Osteocyte (in vitro differentiated cells): ENCODE measurements at regions not wholly inside any gene's neighbourhood (a gene's known extent, or its start where the extent isn't known, plus 50 kb on each side); places are given as distances from the start of the nearest gene placed in this dataset.

Source experiments
- DNase-seq: peaks from one replicate; pipeline ENCODE4 v3.0.0; 2021; ENCODE audit warnings: mixed read lengths; ENCODE audit not compliant: unreplicated experiment; ENCODE audit errors: extremely low spot score
- H3K27ac Mint-ChIP-seq: one replicate; pipeline ENCODE4 v1.8.0; 2021; ENCODE audit warnings: mild to moderate bottlenecking, mixed read lengths; ENCODE audit not compliant: unreplicated experiment
- H3K27me3 Mint-ChIP-seq: one replicate; pipeline ENCODE4 v1.8.0; 2021; ENCODE audit warnings: mixed read lengths; ENCODE audit not compliant: unreplicated experiment
- H3K36me3 Mint-ChIP-seq: one replicate; pipeline ENCODE4 v1.8.0; 2021; ENCODE audit warnings: mixed read lengths; ENCODE audit not compliant: unreplicated experiment
- H3K4me1 Mint-ChIP-seq: one replicate; pipeline ENCODE4 v1.8.0; 2021; ENCODE audit warnings: mixed read lengths; ENCODE audit not compliant: unreplicated experiment
- H3K4me3 Mint-ChIP-seq: one replicate; pipeline ENCODE4 v1.8.0; 2021; ENCODE audit warnings: mild to moderate bottlenecking, moderate library complexity, mixed read lengths; ENCODE audit not compliant: unreplicated experiment
- H3K9me3 Mint-ChIP-seq: one replicate; pipeline ENCODE4 v1.8.0; 2021; ENCODE audit warnings: mixed read lengths; ENCODE audit not compliant: unreplicated experiment
- TF ChIP-seq, protein P1 (sequence below): fragments of 200-600 bp; sonication (generic); IDR thresholded peaks from 2 replicates; pipeline ENCODE4 v1.5.0; 2021; ENCODE audit warnings: antibody characterized with exemption, mild to moderate bottlenecking, moderate library complexity

DNA sequence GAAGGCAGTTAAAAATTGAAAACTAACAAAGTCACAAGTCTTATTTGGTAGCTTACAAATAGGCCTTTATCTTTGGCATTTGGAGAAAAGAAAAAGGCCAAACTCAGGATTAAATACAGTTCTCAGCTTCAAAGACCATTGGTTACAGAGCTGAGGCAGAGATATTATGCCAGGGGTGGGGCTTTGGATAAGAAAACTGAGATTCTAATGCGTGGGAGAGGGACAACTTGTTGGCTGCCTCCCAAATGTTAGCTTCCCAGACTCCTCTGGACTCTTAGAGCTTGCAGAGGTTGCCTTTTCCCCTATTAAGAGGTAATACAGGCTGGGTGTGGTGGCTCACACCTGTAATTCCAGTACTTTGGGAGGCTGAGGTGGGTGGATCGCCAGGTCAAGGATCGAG lies 231.8 kb downstream of the SQOR start:
- Mint-ChIP-seq H3K27me3 (peaks cover 8% of the 10 kb centered on the region), H3K27ac (no peak overlapping the region), H3K4me3 (no peak overlapping the region), H3K4me1 (peaks cover 17% of the 10 kb centered on the region), H3K9me3 (peaks cover 3% of the 10 kb centered on the region), H3K36me3 (no peaks in the 10 kb centered on the region)
- DNase-seq = no peak
- TF ChIP-seq, protein P1, sequence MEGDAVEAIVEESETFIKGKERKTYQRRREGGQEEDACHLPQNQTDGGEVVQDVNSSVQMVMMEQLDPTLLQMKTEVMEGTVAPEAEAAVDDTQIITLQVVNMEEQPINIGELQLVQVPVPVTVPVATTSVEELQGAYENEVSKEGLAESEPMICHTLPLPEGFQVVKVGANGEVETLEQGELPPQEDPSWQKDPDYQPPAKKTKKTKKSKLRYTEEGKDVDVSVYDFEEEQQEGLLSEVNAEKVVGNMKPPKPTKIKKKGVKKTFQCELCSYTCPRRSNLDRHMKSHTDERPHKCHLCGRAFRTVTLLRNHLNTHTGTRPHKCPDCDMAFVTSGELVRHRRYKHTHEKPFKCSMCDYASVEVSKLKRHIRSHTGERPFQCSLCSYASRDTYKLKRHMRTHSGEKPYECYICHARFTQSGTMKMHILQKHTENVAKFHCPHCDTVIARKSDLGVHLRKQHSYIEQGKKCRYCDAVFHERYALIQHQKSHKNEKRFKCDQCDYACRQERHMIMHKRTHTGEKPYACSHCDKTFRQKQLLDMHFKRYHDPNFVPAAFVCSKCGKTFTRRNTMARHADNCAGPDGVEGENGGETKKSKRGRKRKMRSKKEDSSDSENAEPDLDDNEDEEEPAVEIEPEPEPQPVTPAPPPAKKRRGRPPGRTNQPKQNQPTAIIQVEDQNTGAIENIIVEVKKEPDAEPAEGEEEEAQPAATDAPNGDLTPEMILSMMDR = no peak

DNA sequence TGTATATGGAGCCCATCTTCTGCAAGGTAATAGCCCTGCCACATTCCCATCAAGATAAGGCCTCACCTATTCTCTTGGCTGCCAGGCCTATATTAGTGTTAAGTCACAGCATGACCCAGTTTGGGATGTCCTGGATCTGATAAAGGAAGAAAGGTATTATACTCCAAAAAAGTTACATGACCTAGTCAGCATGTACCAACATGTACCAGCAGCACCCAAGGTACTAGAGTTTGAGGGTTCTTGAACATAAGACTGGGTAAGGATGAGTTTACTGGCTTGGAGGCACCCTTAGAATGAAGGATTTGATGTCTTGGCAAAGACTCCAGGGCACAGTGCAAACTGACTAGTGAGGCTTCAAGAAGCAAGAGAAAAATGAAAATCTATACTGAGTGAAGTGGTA lies 232.5 kb downstream of the SQOR start:
- no peak overlapping the region for H3K27ac Mint-ChIP-seq
- peaks cover 3% of the 10 kb centered on the region for H3K36me3 Mint-ChIP-seq
- peaks cover 21% of the 10 kb centered on the region for H3K4me1 Mint-ChIP-seq
- H3K4me3 Mint-ChIP-seq = no peak overlapping the region
- TF ChIP-seq, protein P1 = no peak
- H3K9me3 Mint-ChIP-seq = peaks cover 10% of the 10 kb centered on the region
- no peak for DNase-seq
- H3K27me3 Mint-ChIP-seq = peaks cover 8% of the 10 kb centered on the region

DNA sequence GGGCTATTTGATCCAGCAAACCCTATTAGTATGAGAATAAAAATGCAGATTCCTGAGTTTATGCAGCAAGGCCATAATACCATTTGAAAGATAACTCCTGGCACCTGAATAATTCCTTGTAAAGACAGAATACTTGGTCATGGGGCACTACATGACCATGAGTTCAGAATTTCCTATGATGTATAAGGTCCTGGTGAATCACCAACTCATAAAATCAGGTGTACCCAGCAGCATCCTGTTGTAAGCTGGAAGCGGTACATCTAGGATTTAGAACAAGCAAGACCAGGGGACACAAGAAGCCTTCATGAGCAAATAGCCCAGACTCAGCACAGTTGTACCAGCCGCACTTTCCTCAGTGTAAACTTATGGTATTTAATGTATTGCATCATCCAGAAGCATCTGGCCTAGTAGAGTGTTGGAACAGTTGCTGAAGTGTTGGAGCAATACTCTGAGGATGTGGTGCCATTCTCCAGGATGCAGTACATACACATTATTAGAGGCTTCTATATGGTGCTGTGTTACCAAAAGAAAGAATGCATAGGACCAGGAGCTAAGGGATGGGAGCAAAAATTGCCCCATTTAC lies 233.4 kb downstream of the SQOR start:
- DNase-seq = no peak
- Mint-ChIP-seq H3K9me3 (peaks cover 13% of the 10 kb centered on the region), H3K36me3 (peaks cover 3% of the 10 kb centered on the region), H3K27me3 (peaks cover 8% of the 10 kb centered on the region), H3K4me3 (no peak overlapping the region), H3K27ac (no peak overlapping the region), H3K4me1 (peaks cover 21% of the 10 kb centered on the region)
- TF ChIP-seq, protein P1 = no peak

DNA sequence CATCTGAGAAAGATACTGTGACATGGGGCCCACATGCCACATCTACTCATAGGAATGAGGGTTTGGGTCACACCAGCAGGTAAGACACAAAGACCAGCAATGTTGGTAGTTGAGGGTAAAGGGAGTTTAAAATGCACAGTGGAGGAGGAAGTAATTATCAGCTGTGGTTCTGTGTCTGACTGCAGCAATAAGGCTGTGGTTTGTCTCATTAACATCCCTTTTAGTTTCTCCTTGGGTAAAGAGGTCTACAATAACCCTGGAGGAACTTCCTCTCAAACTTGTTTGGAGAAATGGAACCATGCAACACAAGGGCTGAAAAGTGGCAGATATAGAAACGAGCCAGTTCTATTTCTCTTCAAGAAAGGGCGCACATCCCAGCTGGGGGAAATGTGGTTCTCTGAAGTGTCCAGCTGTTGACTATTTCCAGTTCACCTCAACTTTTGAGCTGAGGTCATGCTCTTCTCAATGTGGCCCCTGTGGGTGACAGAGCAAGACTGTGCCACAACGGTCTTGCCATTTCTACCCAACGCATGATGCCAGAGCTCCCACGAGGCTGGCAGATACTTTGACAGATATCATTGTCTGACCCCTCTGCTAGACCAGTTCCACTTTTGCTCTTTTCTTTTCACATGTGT lies 234.3 kb downstream of the SQOR start:
- DNase-seq = no peak
- H3K4me1 Mint-ChIP-seq = peaks cover 30% of the 10 kb centered on the region
- no peak overlapping the region for H3K4me3 Mint-ChIP-seq

More for the DNA sequence above, 234.3 kb downstream of the SQOR start:
- peaks cover 3% of the 10 kb centered on the region for H3K27me3 Mint-ChIP-seq
- H3K9me3 Mint-ChIP-seq = peaks cover 13% of the 10 kb centered on the region
- TF ChIP-seq, protein P1 = no peak
- peaks cover 3% of the 10 kb centered on the region for H3K36me3 Mint-ChIP-seq
- no peak overlapping the region for H3K27ac Mint-ChIP-seq
